ENCODE measurements at regions not wholly inside any gene's neighbourhood (a gene's known extent, or its start where the extent isn't known, plus 50 kb on each side); places are given as distances from the start of the nearest gene placed in this dataset.

DNA sequence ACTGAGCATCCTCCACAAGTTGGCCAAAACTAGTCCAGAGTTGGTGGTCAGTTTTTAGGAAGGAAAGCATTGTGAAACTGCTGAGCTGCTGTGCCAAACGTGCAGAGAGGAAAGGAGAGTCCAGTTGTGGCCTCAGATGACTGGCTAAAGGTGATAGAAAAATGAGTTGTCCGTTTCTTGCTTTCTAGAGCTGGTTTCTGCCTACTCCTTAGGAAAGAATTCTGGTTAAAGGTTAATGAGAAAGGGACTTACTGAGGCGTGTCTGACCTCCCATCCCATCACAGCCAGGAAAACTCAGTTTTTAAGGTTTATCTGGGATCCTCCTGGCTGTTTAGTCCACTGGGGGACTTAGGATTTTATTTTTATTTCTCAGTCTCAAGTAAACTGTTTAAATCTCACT is 1186.3 kb downstream of the UQCRFS1 start:
- no peak overlapping the region for H3K4me3 ChIP-seq (ENCODE audit: control insufficient read depth, low read depth, low read length)
- no peak for DNase-seq (ENCODE audit: low read depth)
- TF ChIP-seq, protein P1, sequence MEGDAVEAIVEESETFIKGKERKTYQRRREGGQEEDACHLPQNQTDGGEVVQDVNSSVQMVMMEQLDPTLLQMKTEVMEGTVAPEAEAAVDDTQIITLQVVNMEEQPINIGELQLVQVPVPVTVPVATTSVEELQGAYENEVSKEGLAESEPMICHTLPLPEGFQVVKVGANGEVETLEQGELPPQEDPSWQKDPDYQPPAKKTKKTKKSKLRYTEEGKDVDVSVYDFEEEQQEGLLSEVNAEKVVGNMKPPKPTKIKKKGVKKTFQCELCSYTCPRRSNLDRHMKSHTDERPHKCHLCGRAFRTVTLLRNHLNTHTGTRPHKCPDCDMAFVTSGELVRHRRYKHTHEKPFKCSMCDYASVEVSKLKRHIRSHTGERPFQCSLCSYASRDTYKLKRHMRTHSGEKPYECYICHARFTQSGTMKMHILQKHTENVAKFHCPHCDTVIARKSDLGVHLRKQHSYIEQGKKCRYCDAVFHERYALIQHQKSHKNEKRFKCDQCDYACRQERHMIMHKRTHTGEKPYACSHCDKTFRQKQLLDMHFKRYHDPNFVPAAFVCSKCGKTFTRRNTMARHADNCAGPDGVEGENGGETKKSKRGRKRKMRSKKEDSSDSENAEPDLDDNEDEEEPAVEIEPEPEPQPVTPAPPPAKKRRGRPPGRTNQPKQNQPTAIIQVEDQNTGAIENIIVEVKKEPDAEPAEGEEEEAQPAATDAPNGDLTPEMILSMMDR (IDR thresholded peaks at IDR 0.05; ENCODE audit: control insufficient read depth, insufficient read depth, low read depth, low read length, missing control alignments): no peak

- TF ChIP-seq, protein P1 (IDR thresholded peaks at IDR 0.05; ENCODE audit: control insufficient read depth, insufficient read depth, low read depth, low read length, missing control alignments): no peak
These were observed 1188.0 kb downstream of the UQCRFS1 start for GRCh38 chr19:28024920-28025319.

GRCh38 chr19:28023064-28023463 is 1189.9 kb downstream of the UQCRFS1 start:
- DNase-seq (ENCODE audit: low read depth): no peak
- H3K4me3 ChIP-seq (ENCODE audit: control insufficient read depth, low read depth, low read length): no peak overlapping the region
- TF ChIP-seq, protein P1 (IDR thresholded peaks at IDR 0.05; ENCODE audit: control insufficient read depth, insufficient read depth, low read depth, low read length, missing control alignments): no peak

More at GRCh38 chr19:28024920-28025319, 1188.0 kb downstream of the UQCRFS1 start:
- no peak for DNase-seq (ENCODE audit: low read depth)
- no peak overlapping the region for H3K4me3 ChIP-seq (ENCODE audit: control insufficient read depth, low read depth, low read length)

- H3K4me3 ChIP-seq (ENCODE audit: control insufficient read depth, low read depth, low read length): no peak overlapping the region
- TF ChIP-seq, protein P1 (IDR thresholded peaks at IDR 0.05; ENCODE audit: control insufficient read depth, insufficient read depth, low read depth, low read length, missing control alignments): no peak
- DNase-seq (ENCODE audit: low read depth): no peak
These were observed 1190.4 kb downstream of the UQCRFS1 start for GRCh38 chr19:28022506-28022905.

DNA sequence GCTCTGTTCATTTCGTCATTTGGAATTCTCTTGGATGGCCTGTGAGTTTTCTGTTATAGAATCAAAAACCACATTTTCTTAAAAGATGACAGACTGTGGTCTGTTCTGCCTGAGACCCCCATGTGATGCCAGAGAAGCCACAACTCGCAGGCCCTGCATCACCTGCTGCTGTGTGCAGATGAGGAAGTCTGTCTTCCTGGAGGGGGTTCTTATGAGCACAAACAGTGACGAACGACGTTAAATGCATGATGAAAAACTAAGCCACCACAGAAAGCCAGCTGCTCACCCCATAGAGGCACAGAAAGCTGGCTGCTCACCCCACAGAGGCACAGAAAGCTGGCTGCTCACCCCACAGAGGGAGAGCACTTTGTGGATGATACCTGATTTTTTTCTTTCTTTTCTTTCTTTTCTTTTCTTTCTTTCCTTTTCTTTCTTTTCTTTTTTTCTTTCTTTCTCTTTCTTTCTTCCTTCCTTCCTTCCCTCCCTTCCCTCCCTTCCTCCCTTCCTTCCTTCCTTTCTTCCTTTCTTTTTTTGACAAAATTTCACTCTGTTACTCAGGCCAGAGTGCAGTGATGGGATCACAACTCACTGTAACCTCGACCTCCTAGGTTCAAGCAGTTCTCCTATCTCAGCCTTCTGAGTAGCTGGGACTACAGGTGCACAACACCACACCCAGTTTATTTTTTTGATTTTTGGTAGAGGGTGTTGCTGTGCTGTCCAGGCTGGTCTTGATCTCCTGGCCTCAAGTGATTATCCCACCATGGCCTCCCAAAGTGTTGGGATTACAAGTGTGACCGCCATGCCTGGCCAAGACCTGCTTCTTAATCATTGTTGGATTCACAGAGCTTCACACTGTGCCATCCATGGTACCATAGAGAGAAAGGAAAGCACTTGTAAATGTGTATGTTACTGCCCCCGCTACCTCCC is 1191.4 kb downstream of the UQCRFS1 start:
- H3K4me3 ChIP-seq (ENCODE audit: control insufficient read depth, low read depth, low read length): no peak overlapping the region

GRCh38 chr19:28020619-28021258 is 1192.2 kb downstream of the UQCRFS1 start:
- H3K4me3 ChIP-seq (ENCODE audit: control insufficient read depth, low read depth, low read length): no peak overlapping the region
- no peak for DNase-seq (ENCODE audit: low read depth)
- TF ChIP-seq, protein P1 (IDR thresholded peaks at IDR 0.05; ENCODE audit: control insufficient read depth, insufficient read depth, low read depth, low read length, missing control alignments): no peak

More for the DNA sequence above, 1191.4 kb downstream of the UQCRFS1 start:
- DNase-seq (ENCODE audit: low read depth): no peak
- TF ChIP-seq, protein P1 (IDR thresholded peaks at IDR 0.05; ENCODE audit: control insufficient read depth, insufficient read depth, low read depth, low read length, missing control alignments): no peak
